Putamen (tissue), 1 donor: ENCODE measurements at regions not wholly inside any gene's neighbourhood (a gene's known extent, or its start where the extent isn't known, plus 50 kb on each side); places are given as distances from the start of the nearest gene placed in this dataset.
"Not testable (repeated sequence)": the region's sequence is repeated elsewhere in the genome, so short reads cannot be mapped to it uniquely, and the experiment has no call there.

Experiments
- DNase-seq: peaks from one replicate; pipeline ENCODE4 v3.0.0-alpha.2; 2016; ENCODE audit warnings: low spot score

GRCh38 chr3:88408935-88409334 is 259.2 kb downstream of the C3orf38 start:
- no peak for DNase-seq

GRCh38 chr3:88410259-88410658 is 260.5 kb downstream of the C3orf38 start:
- DNase-seq: no peak

GRCh38 chr3:88412346-88412745 is 262.6 kb downstream of the C3orf38 start:
- no peak for DNase-seq

GRCh38 chr3:88416436-88416835 is 266.7 kb downstream of the C3orf38 start:
- no peak for DNase-seq

- peak; percentile 7 for DNase-seq
Measured at GRCh38 chr3:88418219-88418618, 268.5 kb downstream of the C3orf38 start.

- no peak for DNase-seq
Measured at GRCh38 chr3:88433568-88433967, 283.8 kb downstream of the C3orf38 start.

- no peak for DNase-seq
Measured at GRCh38 chr3:88434001-88434400, 284.2 kb downstream of the C3orf38 start.

GRCh38 chr3:88440701-88441100 is 290.9 kb downstream of the C3orf38 start:
- DNase-seq: no peak

- no peak for DNase-seq
Measured at GRCh38 chr3:88443066-88443465, 293.3 kb downstream of the C3orf38 start.

- DNase-seq: no peak
Measured at GRCh38 chr3:88444251-88444650, 294.5 kb downstream of the C3orf38 start.

GRCh38 chr3:88452228-88452627 is 302.5 kb downstream of the C3orf38 start:
- no peak for DNase-seq

- DNase-seq: no peak
Measured at GRCh38 chr3:88460369-88460768, 310.6 kb downstream of the C3orf38 start.

- DNase-seq: no peak
Measured at GRCh38 chr3:88462230-88462629, 312.5 kb downstream of the C3orf38 start.

- DNase-seq: no peak
Measured at GRCh38 chr3:88467191-88467590, 317.4 kb downstream of the C3orf38 start.

GRCh38 chr3:88469216-88469615 is 319.5 kb downstream of the C3orf38 start:
- DNase-seq: no peak

- DNase-seq: no peak
Measured at GRCh38 chr3:88478460-88478859, 328.7 kb downstream of the C3orf38 start.

GRCh38 chr3:88480822-88481221 is 331.1 kb downstream of the C3orf38 start:
- DNase-seq: no peak

GRCh38 chr3:88485001-88485400 is 335.2 kb downstream of the C3orf38 start:
- no peak for DNase-seq

GRCh38 chr3:88508818-88509217 is 359.1 kb downstream of the C3orf38 start:
- DNase-seq: not testable (repeated sequence)

GRCh38 chr3:88509582-88509981 is 359.8 kb downstream of the C3orf38 start:
- DNase-seq: no peak

GRCh38 chr3:88528494-88528893 is 378.7 kb downstream of the C3orf38 start:
- no peak for DNase-seq

- DNase-seq: no peak
Measured at GRCh38 chr3:88534534-88534933, 384.8 kb downstream of the C3orf38 start.

GRCh38 chr3:88535563-88535962 is 385.8 kb downstream of the C3orf38 start:
- no peak for DNase-seq

GRCh38 chr3:88542916-88543315 is 393.2 kb downstream of the C3orf38 start:
- no peak for DNase-seq

- DNase-seq: no peak
Measured at GRCh38 chr3:88572450-88572849, 422.7 kb downstream of the C3orf38 start.
